Right lobe of liver (tissue), 6 donors: ENCODE measurements at regions not wholly inside any gene's neighbourhood (a gene's known extent, or its start where the extent isn't known, plus 50 kb on each side); places are given as distances from the start of the nearest gene placed in this dataset.
"Not testable (repeated sequence)": the region's sequence is repeated elsewhere in the genome, so short reads cannot be mapped to it uniquely, and the experiment has no call there.

Source experiments
- ATAC-seq, 4 donors: fragments of 200-7000 bp; cut with Tn5 transposase; one replicate each; pipeline ENCODE4 v1.9.1; 2020; ENCODE audit warnings: mild to moderate bottlenecking in 4 of 4, moderate library complexity in 4 of 4
- DNase-seq, 3 donors: peaks; one replicate each; pipeline ENCODE4 v3.0.0-alpha.2; 2020
- H3K27ac ChIP-seq, 3 donors: fragments of 200-600 bp; one replicate each; pipeline ENCODE4 v1.8.0; 2022
- H3K27me3 ChIP-seq, 2 donors: fragments of 200-600 bp; one replicate each; pipeline ENCODE4 v1.8.0; 2022
- H3K36me3 ChIP-seq, 4 donors: fragments of 200-600 bp; sonication (generic) in 1 of 4; one replicate each; pipeline versions ENCODE4 v1.5.1 to v1.8.0; 2017 to 2022; ENCODE audit warnings: control low read depth in 1 of 4
- H3K4me1 ChIP-seq, 4 donors: fragments of 200-600 bp; sonication (generic) in 1 of 4; one replicate each; pipeline versions ENCODE4 v1.5.1 to v1.8.0; 2017 to 2022; ENCODE audit warnings: control low read depth in 1 of 4
- H3K4me3 ChIP-seq, 3 donors: fragments of 200-600 bp; one replicate each; pipeline ENCODE4 v1.8.0; 2022
- H3K9me3 ChIP-seq, 4 donors: fragments of 200-600 bp; sonication (generic) in 1 of 4; one replicate each; pipeline versions ENCODE4 v1.5.1 to v1.8.0; 2017 to 2022; ENCODE audit warnings: control low read depth in 1 of 4
- CTCF ChIP-seq, 4 donors: fragments of 200-600 bp in 3 of 4; fragments of 450-650 bp in 1 of 4; IDR thresholded peaks; one replicate each; pipeline versions ENCODE4 v1.5.1 to v1.8.0; 2016 to 2022; ENCODE audit warnings: antibody characterized with exemption in 4 of 4, mild to moderate bottlenecking in 2 of 4
- POLR2A ChIP-seq: fragments of 450-650 bp; IDR thresholded peaks from one replicate; pipeline ENCODE4 v1.6.1; 2017; ENCODE audit warnings: antibody characterized with exemption, mild to moderate bottlenecking
- WGBS: methylation state at CpG from one replicate; pipeline ENCODE4 v1.1.6; 2018; ENCODE audit warnings: low coverage, low lambda C conversion rate; ENCODE audit not compliant: insufficient coverage; ENCODE audit errors: missing lambda C conversion rate; 5-methylcytosine and 5-hydroxymethylcytosine counted together
- intact Hi-C, 2 donors: fragments of 100-400 bp; cut with DNase I; formaldehyde crosslinking; loops; one replicate each; pipeline versions ENCODE4 v1.11.2 to v1.14.1; 2022
- donor health status: DM: no; HTN: yes; CAD: no.
- donor health status: DM: no; HTN: no; CAD: no.
- donor health status: DM: no; HTN: no; CAD: no.
- donor health status: DM: no; HTN: yes; CAD: no.
- donor health status: DM: no; HTN: yes; CAD: no.

DNA sequence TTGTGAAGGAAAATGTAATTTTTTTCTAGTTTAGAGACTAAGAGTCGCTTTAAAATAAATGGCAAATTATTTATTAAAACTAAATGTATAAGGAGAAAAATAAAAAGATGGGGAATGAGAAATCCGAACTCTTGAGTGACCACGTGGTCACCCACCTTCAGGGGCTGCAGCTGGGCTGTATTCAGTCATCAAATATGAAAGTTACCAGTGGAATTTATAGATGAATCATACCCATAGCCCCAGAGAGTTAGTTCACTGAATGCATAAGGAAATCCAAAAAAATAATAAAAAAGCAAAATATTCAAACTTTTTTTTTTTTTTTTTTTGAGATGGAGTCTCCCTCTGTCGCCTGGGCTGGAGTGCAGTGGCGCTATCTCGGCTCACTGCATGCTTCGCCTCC, 947.7 kb upstream of the ADGRB3 start:
- no peak for TF ChIP-seq POLR2A
- TF ChIP-seq CTCF (IDR thresholded peaks at IDR 0.05): no peak
- no peak for DNase-seq
- Histone ChIP-seq H3K36me3 (no peaks in the 10 kb centered on the region), H3K4me1 (no peaks in the 10 kb centered on the region), H3K27ac (no peak overlapping the region), H3K9me3 (no peaks in the 10 kb centered on the region), H3K4me3 (no peak overlapping the region), H3K27me3 (no peaks in the 10 kb centered on the region)
- no peak for ATAC-seq
- WGBS: 48% methylated on average over 5 of the region's 7 CpGs
- intact Hi-C loops: no loop called here

DNA sequence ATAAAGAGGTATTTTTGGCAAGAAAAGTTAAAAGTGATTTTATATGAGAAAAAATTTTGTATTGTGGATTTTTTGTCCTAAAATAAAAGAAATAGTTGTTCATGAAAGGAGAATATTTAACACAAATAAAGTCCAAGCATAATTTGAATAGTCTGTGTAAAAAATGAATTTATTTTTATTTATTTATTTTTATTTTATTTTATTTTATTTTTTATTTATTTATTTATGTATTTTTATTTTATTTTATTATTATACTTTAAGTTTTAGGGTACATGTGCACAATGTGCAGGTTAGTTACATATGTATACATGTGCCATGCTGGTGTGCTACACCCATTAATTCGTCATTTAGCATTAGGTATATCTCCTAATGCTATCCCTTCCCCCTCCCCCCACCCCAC, 948.9 kb upstream of the ADGRB3 start:
- ATAC-seq, H3K27me3 ChIP-seq, H3K36me3 ChIP-seq, DNase-seq, H3K4me1 ChIP-seq, H3K27ac ChIP-seq, H3K9me3 ChIP-seq, H3K4me3 ChIP-seq, intact Hi-C loops: not testable (repeated sequence)
- 64% methylated on average over 1 of the region's 1 CpG for WGBS

DNA sequence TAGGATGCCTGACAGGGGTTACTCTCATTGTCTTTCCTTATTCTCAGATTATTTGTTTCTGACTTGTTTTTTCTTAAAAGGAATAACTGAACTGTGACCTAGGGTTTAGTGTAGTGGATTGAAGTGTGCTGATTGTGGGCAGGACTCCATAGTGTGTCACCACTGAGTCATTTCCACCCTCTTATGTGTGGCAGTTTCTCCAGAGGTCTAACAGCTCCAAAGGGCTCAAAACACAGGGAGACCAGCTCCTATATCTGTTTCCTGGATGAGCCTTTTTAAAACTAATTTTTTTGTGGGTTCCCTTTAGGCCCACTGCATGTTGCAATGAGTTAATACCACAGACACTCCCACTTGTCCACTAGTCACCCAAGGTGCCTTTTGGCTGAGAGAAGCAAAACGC, 951.1 kb upstream of the ADGRB3 start:
- Histone ChIP-seq H3K27me3 (no peaks in the 10 kb centered on the region), H3K9me3 (no peaks in the 10 kb centered on the region), H3K4me3 (no peak overlapping the region), H3K27ac (no peak overlapping the region), H3K4me1 (no peaks in the 10 kb centered on the region), H3K36me3 (no peaks in the 10 kb centered on the region)
- ATAC-seq (no peak), DNase-seq (no peak)
- 44% methylated on average over 1 of the region's 1 CpG for WGBS
- intact Hi-C loops: no loop called here
- TF ChIP-seq POLR2A (no peak), CTCF (IDR thresholded peaks at IDR 0.05) (no peak)

DNA sequence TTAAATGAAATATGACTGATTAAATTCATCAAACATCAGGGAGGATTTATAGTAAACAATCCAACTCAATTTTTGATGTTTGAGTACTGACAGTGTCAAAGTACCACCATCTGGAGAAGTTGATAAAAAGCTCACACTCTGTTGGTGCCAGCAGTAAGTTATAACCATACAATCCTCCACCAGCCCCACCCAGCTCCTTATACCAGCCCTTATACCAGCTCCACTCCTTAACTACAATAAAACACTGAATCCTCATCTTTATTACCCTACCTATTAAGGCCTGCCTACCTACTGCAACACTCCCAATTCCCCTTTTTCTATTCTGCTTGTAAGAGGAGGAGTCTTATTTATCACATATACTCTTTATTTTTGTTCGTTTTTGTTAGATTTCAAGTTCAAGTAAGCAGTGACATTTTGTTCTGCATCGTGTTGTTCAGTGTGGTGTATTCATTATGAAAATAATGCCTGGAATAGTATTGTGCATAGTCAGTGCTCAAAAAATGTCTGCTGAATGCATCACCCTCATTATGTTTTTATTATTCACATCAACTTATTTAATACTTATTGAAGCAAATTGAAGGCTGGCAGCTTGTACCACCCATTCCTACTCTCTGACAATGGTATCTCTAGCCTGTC, 954.7 kb upstream of the ADGRB3 start:
- WGBS: 51% methylated on average over 2 of the region's 2 CpGs
- TF ChIP-seq POLR2A: no peak
- TF ChIP-seq CTCF (IDR thresholded peaks at IDR 0.05): no peak
- DNase-seq (no peak), ATAC-seq (no peak)
- Histone ChIP-seq H3K4me3 (no peak overlapping the region), H3K27ac (no peak overlapping the region), H3K9me3 (no peaks in the 10 kb centered on the region), H3K36me3 (no peaks in the 10 kb centered on the region), H3K4me1 (no peaks in the 10 kb centered on the region), H3K27me3 (no peaks in the 10 kb centered on the region)
- intact Hi-C loops: no loop called here

DNA sequence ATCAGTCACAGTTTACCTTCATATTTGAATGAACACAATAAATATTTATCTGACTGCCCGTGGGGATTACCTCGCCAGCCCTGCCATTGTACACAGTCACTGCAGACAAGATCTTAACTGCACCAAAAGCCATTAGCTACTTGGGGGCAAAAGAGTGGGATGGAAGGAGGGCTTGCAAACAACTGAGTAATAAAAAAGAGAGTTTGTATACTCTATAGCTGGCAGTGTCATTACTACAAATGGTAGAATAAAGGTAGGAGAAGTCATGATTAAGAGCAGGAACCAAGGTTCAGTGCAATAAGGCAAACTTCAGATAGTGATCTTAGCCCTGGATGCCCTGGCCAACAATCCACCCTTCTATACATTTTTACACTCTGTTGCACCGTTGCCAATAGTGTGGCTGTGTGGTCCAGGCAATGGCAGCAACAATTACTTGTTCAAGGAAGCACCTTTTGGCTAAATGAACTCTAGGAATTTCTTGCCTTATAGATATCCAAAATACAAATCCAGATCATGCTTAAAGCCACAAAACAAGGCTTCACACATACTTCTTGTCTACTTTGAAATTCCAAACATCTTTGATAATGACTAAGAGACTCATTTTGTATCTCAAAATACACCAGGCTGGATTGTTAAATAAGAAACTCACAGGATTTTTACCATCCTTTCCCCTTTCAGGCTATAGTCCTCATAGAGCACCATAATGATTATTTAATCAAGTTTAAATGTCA, 955.4 kb upstream of the ADGRB3 start:
- no peaks in the 10 kb centered on the region for H3K27me3 ChIP-seq
- WGBS: 53% methylated on average over 3 of the region's 3 CpGs
- intact Hi-C loops: no loop called here
- DNase-seq: no peak
- no peak for TF ChIP-seq POLR2A
- TF ChIP-seq CTCF (IDR thresholded peaks at IDR 0.05): no peak
- ATAC-seq: no peak
- H3K4me3 ChIP-seq: no peak overlapping the region
- no peaks in the 10 kb centered on the region for H3K9me3 ChIP-seq
- H3K36me3 ChIP-seq: no peaks in the 10 kb centered on the region
- no peak overlapping the region for H3K27ac ChIP-seq
- H3K4me1 ChIP-seq: no peaks in the 10 kb centered on the region
